HEK293 (cell line): ENCODE measurements at regions not wholly inside any gene's neighbourhood (a gene's known extent, or its start where the extent isn't known, plus 50 kb on each side); places are given as distances from the start of the nearest gene placed in this dataset.

Experiments
- GLIS2 ChIP-seq: fragments of 450-650 bp; formaldehyde crosslinking; IDR thresholded peaks from 2 replicates; pipeline ENCODE4 v1.5.1; 2016; ENCODE audit warnings: missing biosample characterization, missing genetic modification characterization
- KLF10 ChIP-seq: fragments of 450-650 bp; IDR thresholded peaks from 2 replicates; pipeline ENCODE4 v1.5.1; 2018; ENCODE audit warnings: missing biosample characterization, mild to moderate bottlenecking, missing genetic modification characterization
- KLF7 ChIP-seq: fragments of 450-650 bp; formaldehyde crosslinking; IDR thresholded peaks from 2 replicates; pipeline ENCODE4 v1.5.1; 2016; ENCODE audit warnings: missing biosample characterization, missing genetic modification characterization, borderline replicate concordance
- SCRT1 ChIP-seq: fragments of 450-650 bp; formaldehyde crosslinking; IDR thresholded peaks from 2 replicates; pipeline ENCODE4 v1.5.1; 2016; ENCODE audit warnings: missing biosample characterization, missing genetic modification characterization, borderline replicate concordance
- SP7 ChIP-seq: fragments of 450-650 bp; formaldehyde crosslinking; IDR thresholded peaks from 2 replicates; pipeline ENCODE4 v1.5.1; 2016; ENCODE audit warnings: missing biosample characterization, missing genetic modification characterization
- TCF7L2 ChIP-seq: IDR thresholded peaks from 2 replicates; pipeline ENCODE4 v1.6.1; 2011; ENCODE audit warnings: low read depth, mild to moderate bottlenecking, inconsistent platforms, low read length, moderate library complexity, borderline replicate concordance
- ZBTB21 ChIP-seq: fragments of 450-650 bp; formaldehyde crosslinking; IDR thresholded peaks from 2 replicates; pipeline ENCODE4 v1.5.1; 2017; ENCODE audit warnings: missing biosample characterization, missing genetic modification characterization
- ZNF138 ChIP-seq: fragments of 450-650 bp; formaldehyde crosslinking; IDR thresholded peaks from 2 replicates; pipeline ENCODE4 v1.5.1; 2016; ENCODE audit warnings: missing biosample characterization, missing genetic modification characterization, borderline replicate concordance
- ZNF140 ChIP-seq: fragments of 450-650 bp; formaldehyde crosslinking; IDR thresholded peaks from 2 replicates; pipeline ENCODE4 v1.5.1; 2016; ENCODE audit warnings: missing biosample characterization, missing genetic modification characterization
- ZNF184 ChIP-seq: fragments of 450-650 bp; IDR thresholded peaks from 2 replicates; pipeline ENCODE4 v1.5.1; 2018; ENCODE audit warnings: missing biosample characterization, mild to moderate bottlenecking, missing genetic modification characterization
- ZNF223 ChIP-seq: fragments of 450-650 bp; formaldehyde crosslinking; IDR thresholded peaks from 2 replicates; pipeline ENCODE4 v1.5.1; 2016; ENCODE audit warnings: missing biosample characterization, missing genetic modification characterization
- ZNF354C ChIP-seq: fragments of 450-650 bp; formaldehyde crosslinking; IDR thresholded peaks from 2 replicates; pipeline ENCODE4 v1.5.1; 2016; ENCODE audit warnings: missing biosample characterization, missing genetic modification characterization, low read depth, borderline replicate concordance
- ZNF510 ChIP-seq: fragments of 450-650 bp; formaldehyde crosslinking; IDR thresholded peaks from 2 replicates; pipeline ENCODE4 v1.5.1; 2018; ENCODE audit warnings: mild to moderate bottlenecking, missing genetic modification characterization, missing biosample characterization; ENCODE audit not compliant: insufficient replicate concordance
- ZNF521 ChIP-seq: fragments of 450-650 bp; formaldehyde crosslinking; IDR thresholded peaks from 2 replicates; pipeline ENCODE4 v1.5.1; 2017; ENCODE audit warnings: missing biosample characterization, mild to moderate bottlenecking, missing genetic modification characterization
- ZNF530 ChIP-seq: fragments of 450-650 bp; formaldehyde crosslinking; IDR thresholded peaks from 2 replicates; pipeline ENCODE4 v1.5.1; 2016; ENCODE audit warnings: low read depth, missing biosample characterization, missing genetic modification characterization
- ZNF571 ChIP-seq: fragments of 450-650 bp; formaldehyde crosslinking; IDR thresholded peaks from 2 replicates; pipeline ENCODE4 v1.5.0; 2017; ENCODE audit warnings: missing biosample characterization, missing genetic modification characterization
- ZNF624 ChIP-seq: fragments of 450-650 bp; formaldehyde crosslinking; IDR thresholded peaks from 2 replicates; pipeline ENCODE4 v1.5.1; 2017; ENCODE audit warnings: missing biosample characterization, missing genetic modification characterization
- ZNF830 ChIP-seq: fragments of 450-650 bp; IDR thresholded peaks from 2 replicates; pipeline ENCODE4 v1.5.0; 2018; ENCODE audit warnings: missing biosample characterization, missing genetic modification characterization, low read depth, mild to moderate bottlenecking, moderate library complexity
- TF ChIP-seq, protein P1 (sequence below): fragments of 450-650 bp; IDR thresholded peaks from 2 replicates; pipeline ENCODE4 v1.5.1; 2018; ENCODE audit warnings: missing biosample characterization, mild to moderate bottlenecking, missing genetic modification characterization
- TF ChIP-seq, protein P2 (sequence below): fragments of 450-650 bp; formaldehyde crosslinking; IDR thresholded peaks from 2 replicates; pipeline ENCODE4 v1.5.1; 2017; ENCODE audit warnings: missing biosample characterization, missing genetic modification characterization
- TF ChIP-seq, protein P3 (sequence below): fragments of 450-650 bp; formaldehyde crosslinking; IDR thresholded peaks from 2 replicates; pipeline ENCODE4 v1.5.1; 2016; ENCODE audit warnings: missing biosample characterization, missing genetic modification characterization, borderline replicate concordance
- TF ChIP-seq, protein P4 (sequence below): fragments of 450-650 bp; formaldehyde crosslinking; IDR thresholded peaks from 2 replicates; pipeline ENCODE4 v1.5.1; 2016; ENCODE audit warnings: missing biosample characterization, missing genetic modification characterization
- TF ChIP-seq, protein P5 (sequence below): sonication (generic); formaldehyde crosslinking; IDR thresholded peaks from 2 replicates; pipeline ENCODE4 v1.8.1; 2022; ENCODE audit warnings: mild to moderate bottlenecking, moderate library complexity, missing genetic modification reagents
- TF ChIP-seq, protein P6 (sequence below): fragments of 450-650 bp; formaldehyde crosslinking; optimal IDR thresholded peaks from 2 replicates; pipeline ENCODE3; 2016; ENCODE audit warnings: missing biosample characterization, mild to moderate bottlenecking, missing genetic modification characterization
- TF ChIP-seq, protein P7 (sequence below): fragments of 450-650 bp; formaldehyde crosslinking; IDR thresholded peaks from 2 replicates; pipeline ENCODE4 v1.5.0; 2017; ENCODE audit warnings: missing biosample characterization, missing genetic modification characterization, borderline replicate concordance
- TF ChIP-seq, protein P8 (sequence below): fragments of 450-650 bp; formaldehyde crosslinking; IDR thresholded peaks from 2 replicates; pipeline ENCODE4 v1.5.1; 2016; ENCODE audit warnings: missing biosample characterization, missing genetic modification characterization

DNA sequence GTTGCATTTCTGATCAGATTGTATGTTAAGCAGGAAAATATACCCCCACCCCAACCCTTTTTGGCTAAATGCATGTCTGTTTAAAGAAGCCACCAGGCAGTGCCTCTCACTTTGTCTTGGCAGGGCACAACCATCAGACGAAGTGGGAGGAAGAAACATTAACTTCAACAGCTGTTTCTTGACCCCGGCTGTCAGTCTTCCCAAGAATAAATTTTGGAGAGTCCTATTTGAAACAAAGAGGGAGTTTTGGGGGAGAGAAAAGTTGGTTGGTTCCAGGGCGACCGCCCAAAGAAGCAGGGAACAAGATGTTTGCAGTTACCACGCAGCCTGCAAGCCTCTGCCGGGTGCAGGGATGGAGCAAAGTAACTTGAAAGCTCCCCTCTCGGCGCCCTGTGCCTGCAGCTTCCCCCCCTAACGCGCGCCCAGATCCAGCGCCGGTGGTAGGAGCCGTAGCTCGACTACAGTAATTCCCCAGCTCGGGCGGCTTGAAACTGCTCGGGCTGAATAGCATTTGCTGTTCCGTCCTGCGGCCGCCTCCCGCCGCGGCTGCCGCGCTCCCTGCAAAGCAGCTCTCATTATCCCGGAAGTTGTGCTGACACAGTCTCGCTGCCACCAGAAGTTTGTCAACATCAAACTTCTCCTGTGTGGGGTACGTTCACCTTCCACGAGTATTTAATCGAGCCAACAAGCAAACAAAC lies 100.7 kb upstream of the SSBP2 start (continued):
- TF ChIP-seq ZNF830 (tag by site-specific recombination) (no peak), ZNF521 (no peak), SCRT1 (tag by site-specific recombination) (peak; percentile 36; the same call in 1 of the 2 replicates), ZNF140 (tag by site-specific recombination) (no peak), ZNF571 (no peak), SP7 (tag by site-specific recombination) (peak; percentile 83), ZNF624 (no peak), KLF10 (peak; percentile 78), KLF7 (tag by site-specific recombination) (peak; percentile 53; the same call in 1 of the 2 replicates), GLIS2 (tag by site-specific recombination) (peak; percentile 90), ZBTB21 (tag by site-specific recombination) (peak; percentile 62; the same call in 1 of the 2 replicates), ZNF138 (tag by site-specific recombination) (no peak), ZNF184 (peak; percentile 82; the same call in 1 of the 2 replicates), ZNF223 (0 out of 2 replicates have a peak, but pooled peaks have one; percentile 19), ZNF510 (no peak), TCF7L2 (no peak), ZNF530 (tag by site-specific recombination) (no peak), ZNF354C (tag by site-specific recombination) (no peak)
- TF ChIP-seq, protein P1, sequence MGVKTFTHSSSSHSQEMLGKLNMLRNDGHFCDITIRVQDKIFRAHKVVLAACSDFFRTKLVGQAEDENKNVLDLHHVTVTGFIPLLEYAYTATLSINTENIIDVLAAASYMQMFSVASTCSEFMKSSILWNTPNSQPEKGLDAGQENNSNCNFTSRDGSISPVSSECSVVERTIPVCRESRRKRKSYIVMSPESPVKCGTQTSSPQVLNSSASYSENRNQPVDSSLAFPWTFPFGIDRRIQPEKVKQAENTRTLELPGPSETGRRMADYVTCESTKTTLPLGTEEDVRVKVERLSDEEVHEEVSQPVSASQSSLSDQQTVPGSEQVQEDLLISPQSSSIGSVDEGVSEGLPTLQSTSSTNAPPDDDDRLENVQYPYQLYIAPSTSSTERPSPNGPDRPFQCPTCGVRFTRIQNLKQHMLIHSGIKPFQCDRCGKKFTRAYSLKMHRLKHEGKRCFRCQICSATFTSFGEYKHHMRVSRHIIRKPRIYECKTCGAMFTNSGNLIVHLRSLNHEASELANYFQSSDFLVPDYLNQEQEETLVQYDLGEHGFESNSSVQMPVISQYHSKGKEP (tag by site-specific recombination) = peak; percentile 93
- TF ChIP-seq, protein P2, sequence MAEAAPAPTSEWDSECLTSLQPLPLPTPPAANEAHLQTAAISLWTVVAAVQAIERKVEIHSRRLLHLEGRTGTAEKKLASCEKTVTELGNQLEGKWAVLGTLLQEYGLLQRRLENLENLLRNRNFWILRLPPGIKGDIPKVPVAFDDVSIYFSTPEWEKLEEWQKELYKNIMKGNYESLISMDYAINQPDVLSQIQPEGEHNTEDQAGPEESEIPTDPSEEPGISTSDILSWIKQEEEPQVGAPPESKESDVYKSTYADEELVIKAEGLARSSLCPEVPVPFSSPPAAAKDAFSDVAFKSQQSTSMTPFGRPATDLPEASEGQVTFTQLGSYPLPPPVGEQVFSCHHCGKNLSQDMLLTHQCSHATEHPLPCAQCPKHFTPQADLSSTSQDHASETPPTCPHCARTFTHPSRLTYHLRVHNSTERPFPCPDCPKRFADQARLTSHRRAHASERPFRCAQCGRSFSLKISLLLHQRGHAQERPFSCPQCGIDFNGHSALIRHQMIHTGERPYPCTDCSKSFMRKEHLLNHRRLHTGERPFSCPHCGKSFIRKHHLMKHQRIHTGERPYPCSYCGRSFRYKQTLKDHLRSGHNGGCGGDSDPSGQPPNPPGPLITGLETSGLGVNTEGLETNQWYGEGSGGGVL (tag by site-specific recombination) = peak; percentile 91
- TF ChIP-seq, protein P3, sequence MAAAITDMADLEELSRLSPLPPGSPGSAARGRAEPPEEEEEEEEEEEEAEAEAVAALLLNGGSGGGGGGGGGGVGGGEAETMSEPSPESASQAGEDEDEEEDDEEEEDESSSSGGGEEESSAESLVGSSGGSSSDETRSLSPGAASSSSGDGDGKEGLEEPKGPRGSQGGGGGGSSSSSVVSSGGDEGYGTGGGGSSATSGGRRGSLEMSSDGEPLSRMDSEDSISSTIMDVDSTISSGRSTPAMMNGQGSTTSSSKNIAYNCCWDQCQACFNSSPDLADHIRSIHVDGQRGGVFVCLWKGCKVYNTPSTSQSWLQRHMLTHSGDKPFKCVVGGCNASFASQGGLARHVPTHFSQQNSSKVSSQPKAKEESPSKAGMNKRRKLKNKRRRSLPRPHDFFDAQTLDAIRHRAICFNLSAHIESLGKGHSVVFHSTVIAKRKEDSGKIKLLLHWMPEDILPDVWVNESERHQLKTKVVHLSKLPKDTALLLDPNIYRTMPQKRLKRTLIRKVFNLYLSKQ (tag by site-specific recombination) = no peak
- TF ChIP-seq, protein P4, sequence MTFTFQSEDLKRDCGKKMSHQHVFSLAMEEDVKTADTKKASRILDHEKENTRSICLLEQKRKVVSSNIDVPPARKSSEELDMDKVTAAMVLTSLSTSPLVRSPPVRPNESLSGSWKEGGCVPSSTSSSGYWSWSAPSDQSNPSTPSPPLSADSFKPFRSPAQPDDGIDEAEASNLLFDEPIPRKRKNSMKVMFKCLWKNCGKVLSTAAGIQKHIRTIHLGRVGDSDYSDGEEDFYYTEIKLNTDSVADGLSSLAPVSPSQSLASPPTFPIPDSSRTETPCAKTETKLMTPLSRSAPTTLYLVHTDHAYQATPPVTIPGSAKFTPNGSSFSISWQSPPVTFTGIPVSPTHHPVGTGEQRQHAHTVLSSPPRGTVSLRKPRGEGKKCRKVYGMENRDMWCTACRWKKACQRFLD = 0 out of 2 replicates have a peak, but pooled peaks have one; percentile 0
- TF ChIP-seq, protein P5, sequence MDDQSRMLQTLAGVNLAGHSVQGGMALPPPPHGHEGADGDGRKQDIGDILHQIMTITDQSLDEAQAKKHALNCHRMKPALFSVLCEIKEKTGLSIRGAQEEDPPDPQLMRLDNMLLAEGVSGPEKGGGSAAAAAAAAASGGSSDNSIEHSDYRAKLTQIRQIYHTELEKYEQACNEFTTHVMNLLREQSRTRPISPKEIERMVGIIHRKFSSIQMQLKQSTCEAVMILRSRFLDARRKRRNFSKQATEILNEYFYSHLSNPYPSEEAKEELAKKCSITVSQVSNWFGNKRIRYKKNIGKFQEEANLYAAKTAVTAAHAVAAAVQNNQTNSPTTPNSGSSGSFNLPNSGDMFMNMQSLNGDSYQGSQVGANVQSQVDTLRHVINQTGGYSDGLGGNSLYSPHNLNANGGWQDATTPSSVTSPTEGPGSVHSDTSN = peak; percentile 77; the same call in 1 of the 2 replicates
- TF ChIP-seq, protein P6, sequence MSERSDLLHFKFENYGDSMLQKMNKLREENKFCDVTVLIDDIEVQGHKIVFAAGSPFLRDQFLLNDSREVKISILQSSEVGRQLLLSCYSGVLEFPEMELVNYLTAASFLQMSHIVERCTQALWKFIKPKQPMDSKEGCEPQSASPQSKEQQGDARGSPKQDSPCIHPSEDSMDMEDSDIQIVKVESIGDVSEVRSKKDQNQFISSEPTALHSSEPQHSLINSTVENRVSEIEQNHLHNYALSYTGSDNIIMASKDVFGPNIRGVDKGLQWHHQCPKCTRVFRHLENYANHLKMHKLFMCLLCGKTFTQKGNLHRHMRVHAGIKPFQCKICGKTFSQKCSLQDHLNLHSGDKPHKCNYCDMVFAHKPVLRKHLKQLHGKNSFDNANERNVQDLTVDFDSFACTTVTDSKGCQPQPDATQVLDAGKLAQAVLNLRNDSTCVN = peak; percentile 85
- TF ChIP-seq, protein P7, sequence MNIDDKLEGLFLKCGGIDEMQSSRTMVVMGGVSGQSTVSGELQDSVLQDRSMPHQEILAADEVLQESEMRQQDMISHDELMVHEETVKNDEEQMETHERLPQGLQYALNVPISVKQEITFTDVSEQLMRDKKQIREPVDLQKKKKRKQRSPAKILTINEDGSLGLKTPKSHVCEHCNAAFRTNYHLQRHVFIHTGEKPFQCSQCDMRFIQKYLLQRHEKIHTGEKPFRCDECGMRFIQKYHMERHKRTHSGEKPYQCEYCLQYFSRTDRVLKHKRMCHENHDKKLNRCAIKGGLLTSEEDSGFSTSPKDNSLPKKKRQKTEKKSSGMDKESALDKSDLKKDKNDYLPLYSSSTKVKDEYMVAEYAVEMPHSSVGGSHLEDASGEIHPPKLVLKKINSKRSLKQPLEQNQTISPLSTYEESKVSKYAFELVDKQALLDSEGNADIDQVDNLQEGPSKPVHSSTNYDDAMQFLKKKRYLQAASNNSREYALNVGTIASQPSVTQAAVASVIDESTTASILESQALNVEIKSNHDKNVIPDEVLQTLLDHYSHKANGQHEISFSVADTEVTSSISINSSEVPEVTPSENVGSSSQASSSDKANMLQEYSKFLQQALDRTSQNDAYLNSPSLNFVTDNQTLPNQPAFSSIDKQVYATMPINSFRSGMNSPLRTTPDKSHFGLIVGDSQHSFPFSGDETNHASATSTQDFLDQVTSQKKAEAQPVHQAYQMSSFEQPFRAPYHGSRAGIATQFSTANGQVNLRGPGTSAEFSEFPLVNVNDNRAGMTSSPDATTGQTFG (tag by site-specific recombination) = no peak
- TF ChIP-seq, protein P8, sequence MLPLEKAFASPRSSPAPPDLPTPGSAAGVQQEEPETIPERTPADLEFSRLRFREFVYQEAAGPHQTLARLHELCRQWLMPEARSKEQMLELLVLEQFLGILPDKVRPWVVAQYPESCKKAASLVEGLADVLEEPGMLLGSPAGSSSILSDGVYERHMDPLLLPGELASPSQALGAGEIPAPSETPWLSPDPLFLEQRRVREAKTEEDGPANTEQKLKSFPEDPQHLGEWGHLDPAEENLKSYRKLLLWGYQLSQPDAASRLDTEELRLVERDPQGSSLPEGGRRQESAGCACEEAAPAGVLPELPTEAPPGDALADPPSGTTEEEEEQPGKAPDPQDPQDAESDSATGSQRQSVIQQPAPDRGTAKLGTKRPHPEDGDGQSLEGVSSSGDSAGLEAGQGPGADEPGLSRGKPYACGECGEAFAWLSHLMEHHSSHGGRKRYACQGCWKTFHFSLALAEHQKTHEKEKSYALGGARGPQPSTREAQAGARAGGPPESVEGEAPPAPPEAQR = no peak
